Transverse colon (tissue), 4 donors: ENCODE measurements at regions not wholly inside any gene's neighbourhood (a gene's known extent, or its start where the extent isn't known, plus 50 kb on each side); places are given as distances from the start of the nearest gene placed in this dataset.

Experiments used
- DNase-seq: peaks from one replicate; pipeline ENCODE4 v3.0.0-alpha.2; 2019
- H3K27ac ChIP-seq, 4 donors: fragments of 200-600 bp; sonication (generic); 2 replicates each; pipeline ENCODE4 v1.5.1; 2016 to 2018; ENCODE audit warnings: inconsistent platforms in 4 of 4
- H3K27me3 ChIP-seq: fragments of 200-600 bp; sonication (generic); 2 replicates; pipeline ENCODE4 v1.5.1; 2017; ENCODE audit warnings: inconsistent platforms
- H3K36me3 ChIP-seq, 4 donors: fragments of 200-600 bp; sonication (generic); 2 replicates each; pipeline ENCODE4 v1.5.1; 2017 to 2019; ENCODE audit warnings: inconsistent platforms in 4 of 4
- H3K4me1 ChIP-seq, 4 donors: fragments of 200-600 bp; sonication (generic); 2 replicates each; pipeline ENCODE4 v1.5.1; 2017 to 2020; ENCODE audit warnings: inconsistent platforms in 4 of 4
- H3K4me3 ChIP-seq, 4 donors: fragments of 200-600 bp; sonication (generic); 1 replicate in 1 of 4; 2 replicates in 3 of 4; pipeline versions ENCODE4 v1.5.1 to v1.6.1; 2017 to 2019; ENCODE audit warnings: inconsistent platforms in 4 of 4
- H3K9me3 ChIP-seq, 2 donors: fragments of 200-600 bp; sonication (generic); 2 replicates each; pipeline ENCODE4 v1.5.1; 2017 to 2019; ENCODE audit warnings: inconsistent platforms in 2 of 2
- EP300 ChIP-seq: sonication (generic); formaldehyde crosslinking; IDR thresholded peaks from one replicate; pipeline ENCODE4 v1.6.1; 2017; ENCODE audit warnings: antibody characterized with exemption, low read depth
- POLR2A ChIP-seq: fragments of 450-650 bp; IDR thresholded peaks from one replicate; pipeline ENCODE4 v1.6.1; 2016; ENCODE audit warnings: antibody characterized with exemption, mild to moderate bottlenecking, moderate library complexity
- POLR2AphosphoS5 ChIP-seq, 3 donors: sonication (generic); formaldehyde crosslinking; IDR thresholded peaks; one replicate each; pipeline ENCODE4 v1.6.1; 2016; ENCODE audit warnings: antibody characterized with exemption in 3 of 3
- WGBS, 2 donors: methylation state at CpG; one replicate each; pipeline ENCODE4 v1.1.5; 2018; ENCODE audit warnings: low coverage in 1 of 2; 5-methylcytosine and 5-hydroxymethylcytosine counted together
- in situ Hi-C, 4 donors: fragments of 200-750 bp; cut with MboI; loops; one replicate each; pipeline versions ENCODE4 v1.15.0 to v1.15.1; 2017; ENCODE audit warnings: low sequenced_read_pairs in 3 of 4, low pct_ligation_motif_present in 1 of 4, low pct_unique_long_range_greater_than_20kb in 1 of 4
- intact Hi-C: fragments of 100-400 bp; cut with DNase I; formaldehyde crosslinking; loops from one replicate; pipeline ENCODE4 v1.15.1; 2023; ENCODE audit warnings: low total_unique reads
- TF ChIP-seq, protein P1 (sequence below), 5 experiments: fragments of 200-600 bp in 3 of 5; fragments of 450-650 bp in 2 of 5; sonication (generic) in 3 of 5; IDR thresholded peaks; 1 replicate in 2 of 5; 2 replicates in 3 of 5; pipeline ENCODE4 v1.5.1; 2016 to 2017; ENCODE audit warnings: antibody characterized with exemption in 5 of 5, inconsistent platforms in 3 of 5, mild to moderate bottlenecking in 2 of 5, moderate library complexity in 1 of 5

DNA sequence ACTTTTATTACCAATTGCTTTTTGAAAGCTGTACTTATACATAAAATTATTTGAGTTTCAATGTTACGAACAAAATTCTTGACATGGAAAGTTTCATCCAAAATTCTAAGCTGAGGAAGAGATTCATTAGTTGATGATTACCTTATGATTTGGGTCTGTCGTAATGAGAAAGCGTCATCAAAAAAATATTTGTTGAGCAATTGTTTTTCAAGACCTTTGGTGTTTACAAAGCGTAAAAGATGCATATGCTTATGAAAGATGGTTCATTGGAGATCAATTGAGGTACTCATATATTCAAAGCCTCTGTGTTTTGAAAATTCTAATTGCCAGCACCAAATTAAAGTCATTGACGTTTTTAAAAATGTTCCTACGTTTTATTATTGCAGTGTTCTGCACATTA is 110.5 kb upstream of the DOK5 start:
- no peaks in the 10 kb centered on the region for H3K36me3 ChIP-seq
- H3K4me1 ChIP-seq = no peaks in the 10 kb centered on the region
- TF ChIP-seq, protein P1, sequence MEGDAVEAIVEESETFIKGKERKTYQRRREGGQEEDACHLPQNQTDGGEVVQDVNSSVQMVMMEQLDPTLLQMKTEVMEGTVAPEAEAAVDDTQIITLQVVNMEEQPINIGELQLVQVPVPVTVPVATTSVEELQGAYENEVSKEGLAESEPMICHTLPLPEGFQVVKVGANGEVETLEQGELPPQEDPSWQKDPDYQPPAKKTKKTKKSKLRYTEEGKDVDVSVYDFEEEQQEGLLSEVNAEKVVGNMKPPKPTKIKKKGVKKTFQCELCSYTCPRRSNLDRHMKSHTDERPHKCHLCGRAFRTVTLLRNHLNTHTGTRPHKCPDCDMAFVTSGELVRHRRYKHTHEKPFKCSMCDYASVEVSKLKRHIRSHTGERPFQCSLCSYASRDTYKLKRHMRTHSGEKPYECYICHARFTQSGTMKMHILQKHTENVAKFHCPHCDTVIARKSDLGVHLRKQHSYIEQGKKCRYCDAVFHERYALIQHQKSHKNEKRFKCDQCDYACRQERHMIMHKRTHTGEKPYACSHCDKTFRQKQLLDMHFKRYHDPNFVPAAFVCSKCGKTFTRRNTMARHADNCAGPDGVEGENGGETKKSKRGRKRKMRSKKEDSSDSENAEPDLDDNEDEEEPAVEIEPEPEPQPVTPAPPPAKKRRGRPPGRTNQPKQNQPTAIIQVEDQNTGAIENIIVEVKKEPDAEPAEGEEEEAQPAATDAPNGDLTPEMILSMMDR (IDR thresholded peaks at IDR 0.05) = no peak
- no peak for TF ChIP-seq EP300
- TF ChIP-seq POLR2A = no peak
- no peak for TF ChIP-seq POLR2AphosphoS5 (IDR thresholded peaks at IDR 0.05)
- H3K4me3 ChIP-seq = no peak overlapping the region
- WGBS, 2 donors = 64 to 66% methylated on average over 6 of the region's 6 CpGs
- intact Hi-C loops (no loop called here), in situ Hi-C loops (no loop called here)
- H3K9me3 ChIP-seq = no peaks in the 10 kb centered on the region
- DNase-seq = no peak
- H3K27ac ChIP-seq = no peak overlapping the region
- no peaks in the 10 kb centered on the region for H3K27me3 ChIP-seq

DNA sequence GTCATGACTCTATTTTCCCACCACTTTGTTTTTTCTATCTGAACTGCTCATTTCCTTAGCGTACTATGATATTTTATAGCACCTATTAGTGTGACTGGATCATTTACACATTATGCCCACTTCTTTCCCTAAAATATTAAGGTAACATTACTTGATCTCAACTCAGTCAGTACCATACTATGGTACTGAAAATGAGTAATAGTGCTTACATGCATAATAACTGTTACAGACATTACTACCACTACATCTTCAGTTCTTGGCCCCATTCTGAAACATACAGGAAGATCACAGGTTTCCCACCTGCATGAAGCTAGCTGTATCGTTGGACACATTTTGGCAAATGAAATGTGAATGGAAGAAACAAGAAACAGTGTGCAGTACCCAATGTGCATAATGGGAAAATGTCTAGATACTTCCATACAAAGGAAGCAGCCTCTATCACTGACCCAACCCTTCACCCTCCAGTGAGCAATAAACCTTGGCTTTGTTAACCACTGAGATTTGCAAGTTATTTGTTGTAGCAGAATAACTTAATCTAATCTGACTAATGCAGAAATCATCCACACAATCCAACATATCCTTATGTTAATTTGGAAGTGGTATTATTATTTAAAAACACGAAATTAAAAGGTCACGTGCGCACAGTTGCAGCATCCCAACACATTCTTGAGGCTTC is 108.6 kb upstream of the DOK5 start:
- H3K9me3 ChIP-seq = no peaks in the 10 kb centered on the region
- in situ Hi-C loops = no loop called here
- no peak overlapping the region for H3K27ac ChIP-seq
- no peaks in the 10 kb centered on the region for H3K27me3 ChIP-seq
- TF ChIP-seq EP300 (no peak), POLR2AphosphoS5 (IDR thresholded peaks at IDR 0.05) (no peak), POLR2A (no peak)
- TF ChIP-seq, protein P1 (IDR thresholded peaks at IDR 0.05) = no peak
- H3K4me3 ChIP-seq = no peak overlapping the region
- 76 to 81% methylated on average over 5 of the region's 5 CpGs for WGBS, 2 donors
- H3K36me3 ChIP-seq = no peaks in the 10 kb centered on the region
- intact Hi-C loops = no loop called here
- no peak for DNase-seq
- no peaks in the 10 kb centered on the region for H3K4me1 ChIP-seq

DNA sequence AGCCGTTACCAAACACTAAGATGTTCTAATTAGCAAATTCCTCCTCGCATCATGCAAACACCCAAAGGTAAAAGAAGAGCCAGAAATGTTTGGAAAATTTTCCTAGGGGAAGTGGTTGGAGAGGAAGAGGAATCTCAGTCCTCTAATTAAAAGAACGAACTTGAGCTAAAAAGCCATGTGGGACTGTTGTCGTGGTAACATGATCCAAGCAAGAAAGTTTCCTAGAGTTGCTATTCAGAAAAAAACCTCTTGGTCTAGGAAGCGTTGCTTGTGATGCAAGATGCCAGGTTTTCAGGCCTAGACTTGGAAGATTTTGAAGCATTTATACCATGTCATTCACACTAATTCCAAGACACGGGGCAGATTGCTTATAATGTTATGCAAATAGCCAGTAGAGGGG is 106.8 kb upstream of the DOK5 start:
- intact Hi-C loops (no loop called here), in situ Hi-C loops (no loop called here)
- DNase-seq = no peak
- no peaks in the 10 kb centered on the region for H3K27me3 ChIP-seq
- WGBS, 2 donors = 48 to 61% methylated on average over 4 to 6 of the region's 6 CpGs
- H3K36me3 ChIP-seq = no peaks in the 10 kb centered on the region
- no peak overlapping the region for H3K27ac ChIP-seq
- no peaks in the 10 kb centered on the region for H3K4me1 ChIP-seq
- H3K9me3 ChIP-seq = no peaks in the 10 kb centered on the region
- TF ChIP-seq, protein P1 (IDR thresholded peaks at IDR 0.05) = no peak
- no peak for TF ChIP-seq POLR2AphosphoS5 (IDR thresholded peaks at IDR 0.05)
- TF ChIP-seq POLR2A = no peak
- TF ChIP-seq EP300 = no peak
- no peak overlapping the region for H3K4me3 ChIP-seq

DNA sequence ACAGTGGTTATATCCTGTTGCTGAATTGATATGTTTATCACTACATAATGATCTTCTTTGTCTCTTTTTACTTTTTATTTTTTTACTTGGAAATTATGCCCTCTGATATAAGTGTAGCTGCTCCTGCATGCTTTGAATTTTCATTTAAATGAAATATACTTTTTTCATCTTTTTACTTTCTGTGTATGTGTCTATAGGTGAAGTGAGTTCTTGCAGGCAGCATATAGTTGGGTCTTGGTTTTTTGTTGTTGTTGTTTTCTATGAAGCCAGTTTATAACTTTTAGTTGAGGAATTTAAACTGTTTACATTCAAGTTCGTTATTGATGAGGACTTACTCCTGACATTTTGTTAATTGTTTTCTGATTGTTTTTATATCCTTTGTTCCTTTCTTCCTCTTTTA is 103.1 kb upstream of the DOK5 start:
- Histone ChIP-seq H3K4me1 (no peaks in the 10 kb centered on the region), H3K27me3 (no peaks in the 10 kb centered on the region), H3K36me3 (no peaks in the 10 kb centered on the region), H3K9me3 (no peaks in the 10 kb centered on the region), H3K27ac (no peak overlapping the region), H3K4me3 (no peak overlapping the region)
- in situ Hi-C loops (no loop called here), intact Hi-C loops (no loop called here)
- 38 to 39% methylated on average over 1 of the region's 1 CpG for WGBS, 2 donors
- DNase-seq = no peak
- TF ChIP-seq POLR2AphosphoS5 (IDR thresholded peaks at IDR 0.05) (no peak), EP300 (no peak), POLR2A (no peak)
- TF ChIP-seq, protein P1 (IDR thresholded peaks at IDR 0.05) = no peak
